ENCODE measurements at regions not wholly inside any gene's neighbourhood (a gene's known extent, or its start where the extent isn't known, plus 50 kb on each side); places are given as distances from the start of the nearest gene placed in this dataset.

DNA sequence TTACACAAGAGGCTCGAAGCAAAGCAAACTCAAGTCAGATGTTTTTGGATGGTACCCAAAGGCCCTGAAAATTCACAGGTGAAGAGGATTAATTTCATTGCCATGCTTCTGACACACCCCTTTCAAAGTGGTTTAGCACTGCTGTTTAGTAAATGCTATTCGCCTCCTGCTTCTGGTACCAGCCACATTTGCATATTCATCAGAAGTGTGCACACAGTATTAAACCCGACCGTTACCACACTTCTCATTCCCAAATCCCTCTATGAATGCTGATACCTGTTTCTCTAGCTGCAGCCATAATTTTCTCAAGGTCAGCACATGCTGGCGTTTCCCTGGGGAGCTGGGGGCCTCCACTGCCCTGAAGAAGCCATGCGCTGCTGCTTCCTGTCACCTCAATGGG, 179.8 kb upstream of the DAB1 start:
- no peak for DNase-seq (ENCODE audit: extremely low spot score, unreplicated experiment)
- H3K4me1 Mint-ChIP-seq (ENCODE audit: unreplicated experiment): peaks cover 11% of the 10 kb centered on the region
- TF ChIP-seq, protein P1, sequence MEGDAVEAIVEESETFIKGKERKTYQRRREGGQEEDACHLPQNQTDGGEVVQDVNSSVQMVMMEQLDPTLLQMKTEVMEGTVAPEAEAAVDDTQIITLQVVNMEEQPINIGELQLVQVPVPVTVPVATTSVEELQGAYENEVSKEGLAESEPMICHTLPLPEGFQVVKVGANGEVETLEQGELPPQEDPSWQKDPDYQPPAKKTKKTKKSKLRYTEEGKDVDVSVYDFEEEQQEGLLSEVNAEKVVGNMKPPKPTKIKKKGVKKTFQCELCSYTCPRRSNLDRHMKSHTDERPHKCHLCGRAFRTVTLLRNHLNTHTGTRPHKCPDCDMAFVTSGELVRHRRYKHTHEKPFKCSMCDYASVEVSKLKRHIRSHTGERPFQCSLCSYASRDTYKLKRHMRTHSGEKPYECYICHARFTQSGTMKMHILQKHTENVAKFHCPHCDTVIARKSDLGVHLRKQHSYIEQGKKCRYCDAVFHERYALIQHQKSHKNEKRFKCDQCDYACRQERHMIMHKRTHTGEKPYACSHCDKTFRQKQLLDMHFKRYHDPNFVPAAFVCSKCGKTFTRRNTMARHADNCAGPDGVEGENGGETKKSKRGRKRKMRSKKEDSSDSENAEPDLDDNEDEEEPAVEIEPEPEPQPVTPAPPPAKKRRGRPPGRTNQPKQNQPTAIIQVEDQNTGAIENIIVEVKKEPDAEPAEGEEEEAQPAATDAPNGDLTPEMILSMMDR (IDR thresholded peaks at IDR 0.05): no peak

DNA sequence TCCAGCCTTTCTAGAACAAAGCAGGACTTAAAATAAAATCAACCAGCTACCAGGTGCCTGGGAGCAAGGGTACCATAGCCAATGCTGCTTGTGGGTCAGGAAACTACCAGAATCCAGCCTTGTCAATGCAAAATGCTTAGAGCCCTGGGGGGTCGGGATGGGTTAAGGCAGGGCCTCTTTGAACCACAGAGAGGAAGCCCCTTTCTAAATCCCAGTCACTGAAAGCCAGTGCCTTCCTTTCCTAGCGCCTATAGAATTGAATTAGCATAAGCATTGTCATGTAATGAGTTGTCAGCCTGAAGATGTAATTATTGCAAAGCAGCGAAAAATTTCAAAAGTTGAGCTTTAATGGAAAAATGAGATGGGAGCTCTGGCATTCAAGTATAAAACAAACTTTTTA, 176.6 kb upstream of the DAB1 start:
- H3K27ac Mint-ChIP-seq (ENCODE audit: unreplicated experiment): no peak overlapping the region
- peaks cover 4% of the 10 kb centered on the region for H3K27me3 Mint-ChIP-seq (ENCODE audit: unreplicated experiment)
- no peaks in the 10 kb centered on the region for H3K36me3 Mint-ChIP-seq (ENCODE audit: unreplicated experiment)
- TF ChIP-seq, protein P1 (IDR thresholded peaks at IDR 0.05): no peak
- no peak for DNase-seq (ENCODE audit: extremely low spot score, unreplicated experiment)
- H3K9me3 Mint-ChIP-seq (ENCODE audit: unreplicated experiment): no peaks in the 10 kb centered on the region
- H3K4me3 Mint-ChIP-seq (ENCODE audit: unreplicated experiment): no peak overlapping the region
- H3K4me1 Mint-ChIP-seq (ENCODE audit: unreplicated experiment): peaks cover 11% of the 10 kb centered on the region

More for the DNA sequence above, 179.8 kb upstream of the DAB1 start:
- peaks cover 4% of the 10 kb centered on the region for H3K27me3 Mint-ChIP-seq (ENCODE audit: unreplicated experiment)
- no peak overlapping the region for H3K4me3 Mint-ChIP-seq (ENCODE audit: unreplicated experiment)
- H3K27ac Mint-ChIP-seq (ENCODE audit: unreplicated experiment): no peak overlapping the region
- no peaks in the 10 kb centered on the region for H3K9me3 Mint-ChIP-seq (ENCODE audit: unreplicated experiment)
- H3K36me3 Mint-ChIP-seq (ENCODE audit: unreplicated experiment): no peaks in the 10 kb centered on the region

DNA sequence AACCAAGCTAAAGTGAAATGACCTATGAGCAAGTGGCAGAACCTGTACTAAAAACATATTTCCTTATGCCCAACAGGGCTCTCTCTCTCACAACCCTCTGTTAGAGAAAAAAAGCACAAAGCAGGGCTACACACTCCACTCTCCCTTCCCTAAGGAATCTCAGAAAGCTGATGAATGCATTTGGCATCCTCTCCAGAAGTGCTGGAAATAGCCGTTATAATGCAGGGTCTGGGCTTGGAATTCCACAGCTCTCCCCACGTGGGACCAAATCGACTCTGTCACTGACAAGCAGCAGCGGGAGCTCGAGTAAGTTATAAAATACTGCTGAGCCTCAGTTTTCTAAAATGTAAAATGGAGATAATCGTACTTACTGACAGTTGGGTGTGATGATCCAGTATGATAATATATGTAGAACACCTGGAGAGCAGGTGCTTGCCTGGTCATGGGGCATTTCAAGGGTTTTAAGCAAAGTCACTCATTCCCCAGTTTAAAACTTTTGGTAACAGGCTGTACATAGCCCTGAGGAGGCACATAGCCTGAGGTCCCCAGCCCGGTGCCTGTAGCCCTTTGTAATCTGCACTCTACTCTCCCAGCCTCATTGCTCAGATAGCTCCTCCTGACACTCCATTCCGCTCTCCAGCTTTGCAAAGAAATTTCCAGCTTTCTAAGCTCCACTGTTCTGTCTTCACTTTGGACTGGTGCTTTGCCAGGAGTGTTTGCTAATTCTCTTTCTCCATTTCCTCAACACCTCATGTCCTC, 175.6 kb upstream of the DAB1 start:
- H3K27me3 Mint-ChIP-seq (ENCODE audit: unreplicated experiment): no peaks in the 10 kb centered on the region
- DNase-seq (ENCODE audit: extremely low spot score, unreplicated experiment): no peak
- H3K4me3 Mint-ChIP-seq (ENCODE audit: unreplicated experiment): no peak overlapping the region
- peaks cover 11% of the 10 kb centered on the region for H3K4me1 Mint-ChIP-seq (ENCODE audit: unreplicated experiment)
- no peaks in the 10 kb centered on the region for H3K36me3 Mint-ChIP-seq (ENCODE audit: unreplicated experiment)
- no peak overlapping the region for H3K27ac Mint-ChIP-seq (ENCODE audit: unreplicated experiment)
- TF ChIP-seq, protein P1 (IDR thresholded peaks at IDR 0.05): no peak
- H3K9me3 Mint-ChIP-seq (ENCODE audit: unreplicated experiment): no peaks in the 10 kb centered on the region

DNA sequence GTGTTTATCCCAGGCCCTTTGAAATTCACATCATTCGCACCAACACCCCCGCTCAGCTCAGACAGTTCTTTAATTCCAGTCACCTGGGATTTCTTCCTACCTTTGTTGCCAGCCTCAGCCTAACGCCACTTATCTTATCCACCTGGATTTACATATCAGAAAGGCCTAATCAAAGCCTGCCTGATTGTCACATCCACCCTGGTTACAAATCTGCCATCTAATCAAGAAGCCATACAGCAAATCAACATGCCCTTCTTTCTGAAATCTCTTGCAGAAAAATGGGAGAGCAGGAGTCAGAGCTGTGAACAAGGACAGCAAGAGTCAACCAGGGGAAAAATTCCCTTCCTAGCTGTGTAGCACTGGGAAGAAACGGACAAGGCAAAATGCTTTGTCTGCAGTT, 173.2 kb upstream of the DAB1 start:
- DNase-seq (ENCODE audit: extremely low spot score, unreplicated experiment): no peak
- Mint-ChIP-seq H3K27ac (ENCODE audit: unreplicated experiment) (no peak overlapping the region), H3K4me1 (ENCODE audit: unreplicated experiment) (peaks cover 11% of the 10 kb centered on the region), H3K4me3 (ENCODE audit: unreplicated experiment) (no peak overlapping the region), H3K27me3 (ENCODE audit: unreplicated experiment) (no peaks in the 10 kb centered on the region), H3K9me3 (ENCODE audit: unreplicated experiment) (no peaks in the 10 kb centered on the region), H3K36me3 (ENCODE audit: unreplicated experiment) (no peaks in the 10 kb centered on the region)
- TF ChIP-seq, protein P1 (IDR thresholded peaks at IDR 0.05): no peak

DNA sequence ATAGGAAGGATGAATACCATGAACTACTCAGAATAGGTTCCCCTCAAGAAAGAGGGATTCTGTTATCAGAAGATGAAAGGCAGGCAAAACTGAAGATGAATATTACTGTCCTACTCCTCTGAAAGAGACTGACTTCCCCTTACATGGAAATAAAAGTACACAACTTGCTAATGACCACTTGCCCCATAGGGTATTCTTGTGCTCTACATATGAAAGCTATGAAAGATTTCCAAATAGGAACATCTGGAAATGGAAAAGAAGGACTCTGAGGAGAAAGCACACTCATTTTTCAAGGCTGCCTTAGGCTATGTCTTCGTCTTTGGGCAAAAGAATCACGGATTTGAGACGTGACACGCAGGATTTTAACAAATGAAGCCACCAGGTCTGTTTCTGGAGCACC, 170.1 kb upstream of the DAB1 start:
- DNase-seq (ENCODE audit: extremely low spot score, unreplicated experiment): no peak
- H3K4me1 Mint-ChIP-seq (ENCODE audit: unreplicated experiment): peaks cover 3% of the 10 kb centered on the region

More for the DNA sequence above, 170.1 kb upstream of the DAB1 start:
- no peaks in the 10 kb centered on the region for H3K9me3 Mint-ChIP-seq (ENCODE audit: unreplicated experiment)
- TF ChIP-seq, protein P1 (IDR thresholded peaks at IDR 0.05): no peak
- no peak overlapping the region for H3K4me3 Mint-ChIP-seq (ENCODE audit: unreplicated experiment)
- H3K27me3 Mint-ChIP-seq (ENCODE audit: unreplicated experiment): no peaks in the 10 kb centered on the region
- no peak overlapping the region for H3K27ac Mint-ChIP-seq (ENCODE audit: unreplicated experiment)
- H3K36me3 Mint-ChIP-seq (ENCODE audit: unreplicated experiment): no peaks in the 10 kb centered on the region

Data from osteocyte (in vitro differentiated cells).